ENCODE measurements at regions not wholly inside any gene's neighbourhood (a gene's known extent, or its start where the extent isn't known, plus 50 kb on each side); places are given as distances from the start of the nearest gene placed in this dataset.

- in situ Hi-C loops (cut with HindIII; ENCODE audit: low sequenced_read_pairs) = loop anchor here (25.0 kb wide), 1 partner anchor 263 kb away; no protein-coding TSS in a partner anchor
- DNase-seq (ENCODE audit: low read depth, low spot score) = no peak
- no peak for TF ChIP-seq CTCF (IDR thresholded peaks at IDR 0.05; ENCODE audit: low read depth, low read length)
- H3K4me3 ChIP-seq (ENCODE audit: low read depth, low read length) = no peak overlapping the region
These were observed 51.6 kb upstream of the DLK1 start for GRCh38 chr14:100674897-100675619.

DNA sequence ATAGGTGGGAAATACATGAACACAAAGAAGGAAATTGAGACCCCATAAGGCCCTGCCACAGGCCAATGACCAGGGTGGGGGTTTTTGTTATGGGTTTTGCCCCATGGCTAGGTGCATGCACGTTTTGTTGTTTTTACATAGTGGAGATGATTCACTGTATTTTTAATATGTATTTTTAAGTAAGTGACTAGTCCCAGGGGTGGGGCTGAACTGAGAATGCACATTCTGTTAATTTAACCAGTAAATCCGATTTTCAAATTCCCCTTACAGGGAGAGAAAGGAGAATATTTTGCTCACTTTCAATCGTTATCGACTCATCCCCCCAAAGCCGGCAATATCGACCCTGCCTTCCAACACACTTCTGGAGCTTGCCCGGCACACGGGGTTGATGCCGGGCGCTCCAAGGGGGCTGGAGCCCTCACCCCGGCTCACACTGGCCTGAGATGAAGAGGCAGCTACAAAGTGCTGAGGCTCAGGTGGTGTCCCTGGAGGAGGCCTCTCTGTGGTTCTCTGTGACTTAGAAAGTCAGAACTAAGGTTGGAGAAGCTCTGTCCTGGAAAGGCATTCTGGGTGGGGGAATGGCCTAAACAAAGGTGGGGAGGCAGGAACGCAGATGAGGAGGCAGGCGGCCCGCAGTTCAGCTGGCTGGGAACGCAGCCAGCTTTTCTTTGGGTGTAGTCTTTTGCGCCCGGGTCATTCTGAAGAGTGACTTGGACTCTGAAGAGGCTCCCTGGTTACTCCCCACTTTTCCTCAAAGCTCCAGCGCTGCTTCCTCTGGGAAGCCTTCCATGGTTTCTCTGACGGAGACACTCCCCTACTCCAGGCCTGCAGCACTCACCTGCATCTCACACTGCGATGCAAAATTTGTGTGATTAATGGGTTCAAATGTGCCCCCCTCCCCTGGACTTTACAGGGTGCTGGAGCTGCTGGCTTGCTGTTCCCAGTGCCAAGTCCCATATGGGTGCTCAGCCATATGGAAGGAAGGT, 50.7 kb upstream of the DLK1 start:
- no peak overlapping the region for H3K4me3 ChIP-seq (ENCODE audit: low read depth, low read length)
- in situ Hi-C loops (cut with HindIII; ENCODE audit: low sequenced_read_pairs) = no loop called here
- DNase-seq (ENCODE audit: low read depth, low spot score) = peak; percentile 42
- no peak for TF ChIP-seq CTCF (IDR thresholded peaks at IDR 0.05; ENCODE audit: low read depth, low read length)

Data from astrocyte of the spinal cord (primary cell).